ENCODE measurements at regions not wholly inside any gene's neighbourhood (a gene's known extent, or its start where the extent isn't known, plus 50 kb on each side); places are given as distances from the start of the nearest gene placed in this dataset.

GRCh38 chr12:18808221-18808620 is 70.3 kb downstream of the CAPZA3 start:
- TF ChIP-seq ARNT (IDR thresholded peaks at IDR 0.05) (no peak), HDGF (IDR thresholded peaks at IDR 0.05; ENCODE audit: borderline replicate concordance) (no peak), SP1 (IDR thresholded peaks at IDR 0.05) (no peak), SUZ12 (IDR thresholded peaks at IDR 0.05) (no peak), FOXM1 (IDR thresholded peaks at IDR 0.05; ENCODE audit: borderline replicate concordance) (no peak), FOXA1 (IDR thresholded peaks at IDR 0.05) (no peak)

Data from HEK293T (cell line).